ENCODE measurements at regions not wholly inside any gene's neighbourhood (a gene's known extent, or its start where the extent isn't known, plus 50 kb on each side); places are given as distances from the start of the nearest gene placed in this dataset.

GRCh38 chr12:4039931-4040330 lies 166.7 kb upstream of the PARP11 start:
- no peak for DNase-seq (ENCODE audit: low read depth, low spot score)
- H3K9me3 ChIP-seq (ENCODE audit: control insufficient read depth, insufficient read depth, low read length), result no peaks in the 10 kb centered on the region
- no peaks in the 10 kb centered on the region for H3K4me1 ChIP-seq (ENCODE audit: control insufficient read depth, insufficient read depth, low read length)
- WGBS (ENCODE audit: insufficient coverage, insufficient read length), result no CpG with 5 or more reads among the region's 2 CpGs
- no peak overlapping the region for H3K4me3 ChIP-seq (ENCODE audit: low read length)
- no peaks in the 10 kb centered on the region for H3K36me3 ChIP-seq (ENCODE audit: control insufficient read depth, insufficient read depth, low read length)
- no peaks in the 10 kb centered on the region for H3K27me3 ChIP-seq (ENCODE audit: control insufficient read depth, insufficient read depth, low read length)
- no peak overlapping the region for H3K27ac ChIP-seq (ENCODE audit: low read length)

- WGBS (ENCODE audit: insufficient coverage, insufficient read length), result no CpG with 5 or more reads among the region's 4 CpGs
- H3K9me3 ChIP-seq (ENCODE audit: control insufficient read depth, insufficient read depth, low read length), result no peaks in the 10 kb centered on the region
- DNase-seq (ENCODE audit: low read depth, low spot score), result no peak
Observed at GRCh38 chr12:4037747-4038312, 164.6 kb upstream of the PARP11 start.

GRCh38 chr12:4036671-4037271 lies 163.6 kb upstream of the PARP11 start:
- H3K27ac ChIP-seq (ENCODE audit: low read length), result no peak overlapping the region
- H3K36me3 ChIP-seq (ENCODE audit: control insufficient read depth, insufficient read depth, low read length), result no peaks in the 10 kb centered on the region
- no peak overlapping the region for H3K4me3 ChIP-seq (ENCODE audit: low read length)
- no peak for DNase-seq (ENCODE audit: low read depth, low spot score)
- 0 out of 2 replicates have a peak, but pooled peaks cover 1% of the 10 kb centered on the region for H3K4me1 ChIP-seq (ENCODE audit: control insufficient read depth, insufficient read depth, low read length)
- no peaks in the 10 kb centered on the region for H3K27me3 ChIP-seq (ENCODE audit: control insufficient read depth, insufficient read depth, low read length)
- no peaks in the 10 kb centered on the region for H3K9me3 ChIP-seq (ENCODE audit: control insufficient read depth, insufficient read depth, low read length)
- no CpG with 5 or more reads among the region's 9 CpGs for WGBS (ENCODE audit: insufficient coverage, insufficient read length)

More at GRCh38 chr12:4037747-4038312, 164.6 kb upstream of the PARP11 start:
- Histone ChIP-seq H3K36me3 (ENCODE audit: control insufficient read depth, insufficient read depth, low read length) (no peaks in the 10 kb centered on the region), H3K4me3 (ENCODE audit: low read length) (no peak overlapping the region), H3K27me3 (ENCODE audit: control insufficient read depth, insufficient read depth, low read length) (no peaks in the 10 kb centered on the region), H3K27ac (ENCODE audit: low read length) (no peak overlapping the region), H3K4me1 (ENCODE audit: control insufficient read depth, insufficient read depth, low read length) (no peaks in the 10 kb centered on the region)

GRCh38 chr12:4034921-4035320 lies 161.7 kb upstream of the PARP11 start:
- no CpG with 5 or more reads among the region's 2 CpGs for WGBS (ENCODE audit: insufficient coverage, insufficient read length)
- Histone ChIP-seq H3K9me3 (ENCODE audit: control insufficient read depth, insufficient read depth, low read length) (no peaks in the 10 kb centered on the region), H3K27me3 (ENCODE audit: control insufficient read depth, insufficient read depth, low read length) (no peaks in the 10 kb centered on the region), H3K36me3 (ENCODE audit: control insufficient read depth, insufficient read depth, low read length) (no peaks in the 10 kb centered on the region), H3K4me3 (ENCODE audit: low read length) (no peak overlapping the region), H3K4me1 (ENCODE audit: control insufficient read depth, insufficient read depth, low read length) (peaks cover 6% of the 10 kb centered on the region; the same call in 1 of the 2 replicates), H3K27ac (ENCODE audit: low read length) (no peak overlapping the region)
- DNase-seq (ENCODE audit: low read depth, low spot score), result no peak

GRCh38 chr12:4032924-4033615 lies 159.9 kb upstream of the PARP11 start:
- Histone ChIP-seq H3K9me3 (ENCODE audit: control insufficient read depth, insufficient read depth, low read length) (no peaks in the 10 kb centered on the region), H3K27ac (ENCODE audit: low read length) (no peak overlapping the region), H3K36me3 (ENCODE audit: control insufficient read depth, insufficient read depth, low read length) (no peaks in the 10 kb centered on the region), H3K27me3 (ENCODE audit: control insufficient read depth, insufficient read depth, low read length) (no peaks in the 10 kb centered on the region), H3K4me3 (ENCODE audit: low read length) (no peak overlapping the region), H3K4me1 (ENCODE audit: control insufficient read depth, insufficient read depth, low read length) (peaks cover 7% of the 10 kb centered on the region; the same call in 1 of the 2 replicates)
- no CpG with 5 or more reads among the region's 5 CpGs for WGBS (ENCODE audit: insufficient coverage, insufficient read length)
- no peak for DNase-seq (ENCODE audit: low read depth, low spot score)

- peaks cover 13% of the 10 kb centered on the region for H3K4me1 ChIP-seq (ENCODE audit: control insufficient read depth, insufficient read depth, low read length)
- no peak for DNase-seq (ENCODE audit: low read depth, low spot score)
- H3K27me3 ChIP-seq (ENCODE audit: control insufficient read depth, insufficient read depth, low read length), result no peaks in the 10 kb centered on the region
- H3K36me3 ChIP-seq (ENCODE audit: control insufficient read depth, insufficient read depth, low read length), result no peaks in the 10 kb centered on the region
- no peak overlapping the region for H3K27ac ChIP-seq (ENCODE audit: low read length)
- WGBS (ENCODE audit: insufficient coverage, insufficient read length), result no CpG with 5 or more reads among the region's 30 CpGs
- H3K4me3 ChIP-seq (ENCODE audit: low read length), result no peak overlapping the region
- H3K9me3 ChIP-seq (ENCODE audit: control insufficient read depth, insufficient read depth, low read length), result no peaks in the 10 kb centered on the region
Observed at GRCh38 chr12:4031703-4032291, 158.6 kb upstream of the PARP11 start.

- peak; percentile 70 for DNase-seq (ENCODE audit: low read depth, low spot score)
- Histone ChIP-seq H3K27ac (ENCODE audit: low read length) (no peak overlapping the region), H3K4me3 (ENCODE audit: low read length) (no peak overlapping the region), H3K36me3 (ENCODE audit: control insufficient read depth, insufficient read depth, low read length) (no peaks in the 10 kb centered on the region), H3K4me1 (ENCODE audit: control insufficient read depth, insufficient read depth, low read length) (peaks cover 16% of the 10 kb centered on the region), H3K27me3 (ENCODE audit: control insufficient read depth, insufficient read depth, low read length) (no peaks in the 10 kb centered on the region), H3K9me3 (ENCODE audit: control insufficient read depth, insufficient read depth, low read length) (no peaks in the 10 kb centered on the region)
- no CpG with 5 or more reads among the region's 75 CpGs for WGBS (ENCODE audit: insufficient coverage, insufficient read length)
Observed at GRCh38 chr12:4030929-4031702, 157.9 kb upstream of the PARP11 start.

GRCh38 chr12:4027412-4027811 lies 154.2 kb upstream of the PARP11 start:
- DNase-seq (ENCODE audit: low read depth, low spot score), result no peak
- H3K27me3 ChIP-seq (ENCODE audit: control insufficient read depth, insufficient read depth, low read length), result no peaks in the 10 kb centered on the region
- WGBS (ENCODE audit: insufficient coverage, insufficient read length), result no CpG with 5 or more reads among the region's 4 CpGs
- no peak overlapping the region for H3K4me3 ChIP-seq (ENCODE audit: low read length)
- H3K4me1 ChIP-seq (ENCODE audit: control insufficient read depth, insufficient read depth, low read length), result peaks cover 22% of the 10 kb centered on the region
- no peak overlapping the region for H3K27ac ChIP-seq (ENCODE audit: low read length)
- H3K9me3 ChIP-seq (ENCODE audit: control insufficient read depth, insufficient read depth, low read length), result no peaks in the 10 kb centered on the region
- H3K36me3 ChIP-seq (ENCODE audit: control insufficient read depth, insufficient read depth, low read length), result no peaks in the 10 kb centered on the region

- Histone ChIP-seq H3K27me3 (ENCODE audit: control insufficient read depth, insufficient read depth, low read length) (no peaks in the 10 kb centered on the region), H3K4me1 (ENCODE audit: control insufficient read depth, insufficient read depth, low read length) (peaks cover 20% of the 10 kb centered on the region), H3K4me3 (ENCODE audit: low read length) (no peak overlapping the region), H3K36me3 (ENCODE audit: control insufficient read depth, insufficient read depth, low read length) (no peaks in the 10 kb centered on the region), H3K27ac (ENCODE audit: low read length) (peak overlapping the region; percentile 80), H3K9me3 (ENCODE audit: control insufficient read depth, insufficient read depth, low read length) (no peaks in the 10 kb centered on the region)
- WGBS (ENCODE audit: insufficient coverage, insufficient read length), result no CpG with 5 or more reads among the region's 7 CpGs
- no peak for DNase-seq (ENCODE audit: low read depth, low spot score)
Observed at GRCh38 chr12:4026517-4026916, 153.3 kb upstream of the PARP11 start.

GRCh38 chr12:4026020-4026358 lies 152.8 kb upstream of the PARP11 start:
- Histone ChIP-seq H3K9me3 (ENCODE audit: control insufficient read depth, insufficient read depth, low read length) (no peaks in the 10 kb centered on the region), H3K27ac (ENCODE audit: low read length) (peak overlapping the region; percentile 80), H3K27me3 (ENCODE audit: control insufficient read depth, insufficient read depth, low read length) (no peaks in the 10 kb centered on the region), H3K36me3 (ENCODE audit: control insufficient read depth, insufficient read depth, low read length) (no peaks in the 10 kb centered on the region), H3K4me3 (ENCODE audit: low read length) (no peak overlapping the region), H3K4me1 (ENCODE audit: control insufficient read depth, insufficient read depth, low read length) (peaks cover 20% of the 10 kb centered on the region)
- DNase-seq (ENCODE audit: low read depth, low spot score), result no peak
- WGBS (ENCODE audit: insufficient coverage, insufficient read length), result no CpG with 5 or more reads among the region's 10 CpGs

Data from iPS DF 6.9 (cell line).